HG02763 (cell line): ENCODE measurements at regions not wholly inside any gene's neighbourhood (a gene's known extent, or its start where the extent isn't known, plus 50 kb on each side); places are given as distances from the start of the nearest gene placed in this dataset.
"Not testable (repeated sequence)": the region's sequence is repeated elsewhere in the genome, so short reads cannot be mapped to it uniquely, and the experiment has no call there.

Experiments
- ATAC-seq: cut with Tn5 transposase; IDR thresholded peaks from one replicate; pipeline ENCODE4 v1.9.1; 2021; ENCODE audit warnings: mild to moderate bottlenecking, moderate library complexity; ENCODE audit not compliant: unreplicated experiment

GRCh38 chr7:156324201-156324600, 316.4 kb upstream of the RNF32 start:
- ATAC-seq, result no peak

- not testable (repeated sequence) for ATAC-seq
These were observed 319.1 kb upstream of the RNF32 start for GRCh38 chr7:156321430-156321829.

GRCh38 chr7:156318926-156319325, 321.6 kb upstream of the RNF32 start:
- no peak for ATAC-seq

GRCh38 chr7:156318426-156318825, 322.1 kb upstream of the RNF32 start:
- ATAC-seq, result no peak

- ATAC-seq, result no peak
These were observed 331.5 kb upstream of the RNF32 start for GRCh38 chr7:156309016-156309620.

GRCh38 chr7:156307193-156307592, 333.4 kb upstream of the RNF32 start:
- no peak for ATAC-seq

GRCh38 chr7:156305351-156305750, 335.2 kb upstream of the RNF32 start:
- no peak for ATAC-seq

GRCh38 chr7:156282816-156283215, 357.8 kb upstream of the RNF32 start:
- no peak for ATAC-seq

GRCh38 chr7:156279635-156280034, 360.9 kb upstream of the RNF32 start:
- no peak for ATAC-seq

- no peak for ATAC-seq
These were observed 365.3 kb upstream of the RNF32 start for GRCh38 chr7:156275292-156275691.

GRCh38 chr7:156274557-156274956, 366.0 kb upstream of the RNF32 start:
- ATAC-seq, result no peak

GRCh38 chr7:156261581-156261980, 379.0 kb upstream of the RNF32 start:
- no peak for ATAC-seq

- ATAC-seq, result no peak
These were observed 382.7 kb upstream of the RNF32 start for GRCh38 chr7:156257904-156258303.

- ATAC-seq, result no peak
These were observed 384.9 kb upstream of the RNF32 start for GRCh38 chr7:156255635-156256034.

GRCh38 chr7:156251861-156252260, 388.7 kb upstream of the RNF32 start:
- no peak for ATAC-seq

GRCh38 chr7:156240532-156240931, 400.0 kb upstream of the RNF32 start:
- no peak for ATAC-seq

- ATAC-seq, result no peak
These were observed 402.0 kb upstream of the RNF32 start for GRCh38 chr7:156238366-156239133.

GRCh38 chr7:156237614-156238013, 403.0 kb upstream of the RNF32 start:
- no peak for ATAC-seq

- no peak for ATAC-seq
These were observed 403.5 kb upstream of the RNF32 start for GRCh38 chr7:156236936-156237599.

- ATAC-seq, result no peak
These were observed 404.2 kb upstream of the RNF32 start for GRCh38 chr7:156236181-156236889.

GRCh38 chr7:156234666-156235494, 405.7 kb upstream of the RNF32 start:
- no peak for ATAC-seq
